ENCODE measurements at regions not wholly inside any gene's neighbourhood (a gene's known extent, or its start where the extent isn't known, plus 50 kb on each side); places are given as distances from the start of the nearest gene placed in this dataset.

- TF ChIP-seq CTCF (IDR thresholded peaks at IDR 0.05), result no peak
- no peak for TF ChIP-seq POLR2A (IDR thresholded peaks at IDR 0.05)
- TF ChIP-seq POLR2AphosphoS5 (IDR thresholded peaks at IDR 0.05), result peak in 1 of 3 donors; percentile 8
- TF ChIP-seq EP300 (IDR thresholded peaks at IDR 0.05; ENCODE audit: low read depth), result no peak
Measured at GRCh38 chr5:173733831-173734501, 117.5 kb upstream of the BOD1 start.

Measured in transverse colon (tissue), 4 donors.